GM21717 (cell line): ENCODE measurements at regions not wholly inside any gene's neighbourhood (a gene's known extent, or its start where the extent isn't known, plus 50 kb on each side); places are given as distances from the start of the nearest gene placed in this dataset.
A peak's percentile ranks its signal among the peaks of the same experiment; 100 is the strongest.
"Not testable (repeated sequence)": the region's sequence is repeated elsewhere in the genome, so short reads cannot be mapped to it uniquely, and the experiment has no call there.

Experiments used
- ATAC-seq: cut with Tn5 transposase; IDR thresholded peaks from one replicate; pipeline ENCODE4 v1.9.1; 2021; ENCODE audit warnings: mild to moderate bottlenecking, moderate library complexity; ENCODE audit not compliant: unreplicated experiment

- no peak for ATAC-seq
Observed at GRCh38 chr3:152578769-152579168, 256.2 kb upstream of the P2RY1 start.

GRCh38 chr3:152581951-152582350 lies 253.0 kb upstream of the P2RY1 start:
- ATAC-seq = no peak

- ATAC-seq = no peak
Observed at GRCh38 chr3:152583963-152584362, 251.0 kb upstream of the P2RY1 start.

GRCh38 chr3:152586974-152587373 lies 248.0 kb upstream of the P2RY1 start:
- no peak for ATAC-seq

- no peak for ATAC-seq
Observed at GRCh38 chr3:152587861-152588260, 247.1 kb upstream of the P2RY1 start.

- no peak for ATAC-seq
Observed at GRCh38 chr3:152589644-152590043, 245.3 kb upstream of the P2RY1 start.

- no peak for ATAC-seq
Observed at GRCh38 chr3:152591515-152591914, 243.4 kb upstream of the P2RY1 start.

- no peak for ATAC-seq
Observed at GRCh38 chr3:152593242-152593641, 241.7 kb upstream of the P2RY1 start.

- ATAC-seq = peak; percentile 99
Observed at GRCh38 chr3:152595975-152596821, 238.7 kb upstream of the P2RY1 start.

- not testable (repeated sequence) for ATAC-seq
Observed at GRCh38 chr3:152596832-152597231, 238.1 kb upstream of the P2RY1 start.

GRCh38 chr3:152606146-152606545 lies 228.8 kb upstream of the P2RY1 start:
- no peak for ATAC-seq

GRCh38 chr3:152607179-152607578 lies 227.8 kb upstream of the P2RY1 start:
- ATAC-seq = no peak

GRCh38 chr3:152608696-152609594 lies 226.0 kb upstream of the P2RY1 start:
- no peak for ATAC-seq

- no peak for ATAC-seq
Observed at GRCh38 chr3:152609891-152610290, 225.0 kb upstream of the P2RY1 start.

GRCh38 chr3:152610622-152611021 lies 224.3 kb upstream of the P2RY1 start:
- no peak for ATAC-seq

GRCh38 chr3:152611905-152612304 lies 223.0 kb upstream of the P2RY1 start:
- ATAC-seq = no peak

GRCh38 chr3:152613851-152614250 lies 221.1 kb upstream of the P2RY1 start:
- ATAC-seq = no peak

- no peak for ATAC-seq
Observed at GRCh38 chr3:152615681-152616080, 219.2 kb upstream of the P2RY1 start.

- no peak for ATAC-seq
Observed at GRCh38 chr3:152617609-152618008, 217.3 kb upstream of the P2RY1 start.

- ATAC-seq = no peak
Observed at GRCh38 chr3:152618529-152618928, 216.4 kb upstream of the P2RY1 start.

GRCh38 chr3:152619691-152620090 lies 215.2 kb upstream of the P2RY1 start:
- ATAC-seq = no peak

- no peak for ATAC-seq
Observed at GRCh38 chr3:152620395-152620794, 214.5 kb upstream of the P2RY1 start.
